Calu3 (cell line): ENCODE measurements at regions not wholly inside any gene's neighbourhood (a gene's known extent, or its start where the extent isn't known, plus 50 kb on each side); places are given as distances from the start of the nearest gene placed in this dataset.

Experiments used
- BruUV-seq: library from RNA; stranded (reverse); fragments of 400-500 nt; replicated peaks from 2 replicates; lab custom pipeline; 2021; lab: Mats Ljungman, UMichigan
- CTCF ChIA-PET: fragments of 300-600 bp; sonication (Branson Sonifier 250); formaldehyde crosslinking; loops from one replicate; lab custom pipeline; 2022; ENCODE audit warnings: antibody characterized with exemption; lab: Charles Lee
- DNase-seq: peaks from one replicate; pipeline ENCODE4 v3.0.0; 2022
- H3K27ac Mint-ChIP-seq: one replicate; pipeline ENCODE4 v1.8.0; 2022; ENCODE audit warnings: mixed read lengths; ENCODE audit not compliant: unreplicated experiment
- H3K27me3 Mint-ChIP-seq: one replicate; pipeline ENCODE4 v1.8.0; 2022; ENCODE audit warnings: mixed read lengths; ENCODE audit not compliant: unreplicated experiment
- H3K36me3 Mint-ChIP-seq: one replicate; pipeline ENCODE4 v1.8.0; 2022; ENCODE audit warnings: mild to moderate bottlenecking, moderate library complexity, mixed read lengths; ENCODE audit not compliant: insufficient read depth, unreplicated experiment
- H3K4me1 Mint-ChIP-seq: one replicate; pipeline ENCODE4 v1.8.0; 2022; ENCODE audit warnings: mild to moderate bottlenecking, low read depth, mixed read lengths; ENCODE audit not compliant: unreplicated experiment
- H3K4me3 Mint-ChIP-seq: one replicate; pipeline ENCODE4 v1.8.0; 2022; ENCODE audit warnings: mild to moderate bottlenecking, low read depth, moderate library complexity, mixed read lengths; ENCODE audit not compliant: unreplicated experiment
- H3K9me3 Mint-ChIP-seq: one replicate; pipeline ENCODE4 v1.8.0; 2022; ENCODE audit warnings: low read depth, mixed read lengths; ENCODE audit not compliant: unreplicated experiment
- intact Hi-C: fragments of 100-400 bp; cut with micrococcal nuclease; formaldehyde crosslinking; loops from one replicate; pipeline ENCODE4 v1.10.0; 2022; ENCODE audit not compliant: unreplicated experiment
- TF ChIP-seq, protein P1 (sequence below): fragments of 200-600 bp; IDR thresholded peaks from one replicate; pipeline ENCODE4 v1.8.0; 2022; ENCODE audit warnings: antibody characterized with exemption; ENCODE audit not compliant: unreplicated experiment

DNA sequence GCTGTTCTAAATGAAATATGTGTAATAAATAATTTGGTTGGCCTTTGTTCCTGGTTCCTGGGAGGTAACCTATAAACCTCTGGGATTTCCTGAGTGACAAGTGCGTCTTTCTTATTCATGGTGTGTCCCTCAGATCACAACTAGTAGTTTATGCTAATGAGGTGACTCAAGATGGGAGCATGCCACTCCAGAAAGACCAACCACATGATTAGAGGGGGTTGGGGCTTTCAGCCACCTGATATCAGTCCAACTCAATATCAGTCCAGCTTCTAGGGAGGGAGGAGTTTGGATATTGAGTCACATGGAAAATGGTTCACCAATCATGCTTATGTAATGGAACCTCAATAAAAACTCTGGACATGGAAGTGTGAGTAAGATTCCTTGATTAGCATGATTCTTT, 96.6 kb downstream of the QPCT start:
- DNase-seq = no peak
- BruUV-seq = no TSS peak
- TF ChIP-seq, protein P1, sequence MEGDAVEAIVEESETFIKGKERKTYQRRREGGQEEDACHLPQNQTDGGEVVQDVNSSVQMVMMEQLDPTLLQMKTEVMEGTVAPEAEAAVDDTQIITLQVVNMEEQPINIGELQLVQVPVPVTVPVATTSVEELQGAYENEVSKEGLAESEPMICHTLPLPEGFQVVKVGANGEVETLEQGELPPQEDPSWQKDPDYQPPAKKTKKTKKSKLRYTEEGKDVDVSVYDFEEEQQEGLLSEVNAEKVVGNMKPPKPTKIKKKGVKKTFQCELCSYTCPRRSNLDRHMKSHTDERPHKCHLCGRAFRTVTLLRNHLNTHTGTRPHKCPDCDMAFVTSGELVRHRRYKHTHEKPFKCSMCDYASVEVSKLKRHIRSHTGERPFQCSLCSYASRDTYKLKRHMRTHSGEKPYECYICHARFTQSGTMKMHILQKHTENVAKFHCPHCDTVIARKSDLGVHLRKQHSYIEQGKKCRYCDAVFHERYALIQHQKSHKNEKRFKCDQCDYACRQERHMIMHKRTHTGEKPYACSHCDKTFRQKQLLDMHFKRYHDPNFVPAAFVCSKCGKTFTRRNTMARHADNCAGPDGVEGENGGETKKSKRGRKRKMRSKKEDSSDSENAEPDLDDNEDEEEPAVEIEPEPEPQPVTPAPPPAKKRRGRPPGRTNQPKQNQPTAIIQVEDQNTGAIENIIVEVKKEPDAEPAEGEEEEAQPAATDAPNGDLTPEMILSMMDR = no peak
- no peaks in the 10 kb centered on the region for H3K36me3 Mint-ChIP-seq
- peaks cover 3% of the 10 kb centered on the region for H3K9me3 Mint-ChIP-seq
- intact Hi-C loops = no loop called here
- H3K4me1 Mint-ChIP-seq = no peaks in the 10 kb centered on the region
- no peak overlapping the region for H3K4me3 Mint-ChIP-seq
- H3K27ac Mint-ChIP-seq = no peak overlapping the region
- CTCF ChIA-PET = no interaction called here
- no peaks in the 10 kb centered on the region for H3K27me3 Mint-ChIP-seq

DNA sequence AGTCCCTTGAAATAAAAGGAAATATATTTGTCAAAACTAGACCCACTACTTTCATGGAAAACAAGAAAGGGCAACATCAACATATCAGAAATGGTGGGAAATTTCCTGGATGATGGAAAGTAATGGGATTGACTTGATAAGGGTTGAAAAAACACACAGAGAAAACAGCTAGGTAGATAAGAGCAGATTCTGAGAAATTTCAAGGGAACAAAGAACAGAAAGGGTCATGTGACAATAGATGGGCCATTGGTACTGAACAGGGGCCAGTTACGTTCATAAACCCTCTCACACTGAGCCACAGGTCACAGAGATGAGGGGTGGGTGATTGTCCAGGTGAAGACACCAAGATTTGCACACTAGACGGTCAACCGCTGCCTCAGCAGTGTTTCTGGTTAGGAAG, 98.7 kb downstream of the QPCT start:
- Mint-ChIP-seq H3K27ac (no peak overlapping the region), H3K4me3 (no peak overlapping the region)

DNA sequence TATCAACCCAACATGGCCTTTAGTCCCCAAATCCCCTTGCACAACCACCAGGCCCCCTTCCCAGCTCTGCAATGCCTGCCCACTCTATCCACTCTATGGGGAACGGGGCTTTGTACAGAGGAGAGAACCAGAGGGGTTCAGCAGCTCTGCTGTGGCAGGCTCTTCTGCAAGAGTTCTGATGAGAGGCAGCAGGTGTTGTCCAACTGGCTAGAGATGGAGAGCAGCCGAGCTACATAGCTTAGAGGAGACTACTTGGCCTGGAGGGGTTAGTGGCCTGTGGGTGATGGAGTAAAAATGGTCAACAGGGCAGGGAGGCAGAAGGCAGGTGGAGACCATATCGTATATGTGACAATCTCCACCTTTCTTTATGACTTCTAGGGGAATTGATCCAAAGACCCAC, 103.0 kb downstream of the QPCT start:
- intact Hi-C loops = no loop called here
- no peaks in the 10 kb centered on the region for H3K4me1 Mint-ChIP-seq
- no peaks in the 10 kb centered on the region for H3K36me3 Mint-ChIP-seq
- TF ChIP-seq, protein P1 = no peak
- DNase-seq = no peak
- BruUV-seq = no TSS peak
- H3K27ac Mint-ChIP-seq = no peak overlapping the region
- no peaks in the 10 kb centered on the region for H3K9me3 Mint-ChIP-seq
- CTCF ChIA-PET = interaction anchor here (0.7 kb wide), 1 partner anchor 19 kb away, joined by 4 read pairs; no protein-coding TSS in a partner anchor
- H3K4me3 Mint-ChIP-seq = no peak overlapping the region
- peaks cover 13% of the 10 kb centered on the region for H3K27me3 Mint-ChIP-seq

More for the DNA sequence above, 98.7 kb downstream of the QPCT start:
- no peak for DNase-seq
- Mint-ChIP-seq H3K27me3 (peaks cover 13% of the 10 kb centered on the region), H3K9me3 (peaks cover 3% of the 10 kb centered on the region), H3K4me1 (no peaks in the 10 kb centered on the region), H3K36me3 (no peaks in the 10 kb centered on the region)
- intact Hi-C loops = no loop called here
- TF ChIP-seq, protein P1 = no peak
- CTCF ChIA-PET = no interaction called here
- no TSS peak for BruUV-seq

DNA sequence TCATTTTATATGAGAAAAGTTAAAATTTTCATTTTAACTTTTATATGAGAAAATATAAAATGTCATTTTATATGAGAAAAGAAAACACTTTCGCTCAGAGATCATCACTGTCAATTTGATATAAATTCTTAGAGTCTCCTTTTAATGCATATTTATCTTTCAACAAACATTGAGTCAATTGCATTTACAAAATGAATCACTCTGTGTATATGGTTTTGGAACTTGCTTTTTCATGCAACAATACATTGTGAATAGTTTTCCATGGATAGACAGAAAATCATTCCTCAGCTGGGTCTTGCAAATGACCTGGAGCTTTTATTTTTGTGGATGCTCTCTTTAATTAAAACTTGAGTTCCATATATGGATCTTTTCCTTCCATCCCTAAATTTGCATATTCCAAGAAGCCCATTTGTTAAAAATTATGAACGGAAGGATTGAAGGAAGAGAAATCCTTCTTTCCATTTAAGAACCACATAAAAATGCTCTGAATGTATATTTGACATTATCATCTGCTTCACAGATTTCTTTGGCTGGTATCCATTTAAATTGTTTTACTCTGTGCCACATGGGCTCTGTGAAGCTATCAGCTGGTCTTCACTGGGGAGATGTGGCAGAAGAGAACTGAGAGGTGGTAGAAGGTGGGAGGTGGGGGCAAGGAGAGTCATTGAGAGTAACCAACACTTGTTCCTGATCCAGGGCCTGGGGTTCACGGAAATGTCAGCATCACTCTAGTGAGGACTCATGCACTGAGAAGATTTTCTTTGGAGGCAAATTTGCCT, 104.1 kb downstream of the QPCT start:
- Mint-ChIP-seq H3K27me3 (peaks cover 13% of the 10 kb centered on the region), H3K9me3 (no peaks in the 10 kb centered on the region), H3K36me3 (no peaks in the 10 kb centered on the region), H3K27ac (no peak overlapping the region), H3K4me3 (no peak overlapping the region), H3K4me1 (no peaks in the 10 kb centered on the region)
- CTCF ChIA-PET = no interaction called here
- DNase-seq = no peak
- TF ChIP-seq, protein P1 = no peak
- intact Hi-C loops = no loop called here
- no TSS peak for BruUV-seq
